H4 (cell line): ENCODE measurements at regions not wholly inside any gene's neighbourhood (a gene's known extent, or its start where the extent isn't known, plus 50 kb on each side); places are given as distances from the start of the nearest gene placed in this dataset.
"Not testable (repeated sequence)": the region's sequence is repeated elsewhere in the genome, so short reads cannot be mapped to it uniquely, and the experiment has no call there.

Source experiments
- DNase-seq: peaks from one replicate; pipeline ENCODE4 v3.0.0-alpha.2; 2015; ENCODE audit warnings: low spot score

DNA sequence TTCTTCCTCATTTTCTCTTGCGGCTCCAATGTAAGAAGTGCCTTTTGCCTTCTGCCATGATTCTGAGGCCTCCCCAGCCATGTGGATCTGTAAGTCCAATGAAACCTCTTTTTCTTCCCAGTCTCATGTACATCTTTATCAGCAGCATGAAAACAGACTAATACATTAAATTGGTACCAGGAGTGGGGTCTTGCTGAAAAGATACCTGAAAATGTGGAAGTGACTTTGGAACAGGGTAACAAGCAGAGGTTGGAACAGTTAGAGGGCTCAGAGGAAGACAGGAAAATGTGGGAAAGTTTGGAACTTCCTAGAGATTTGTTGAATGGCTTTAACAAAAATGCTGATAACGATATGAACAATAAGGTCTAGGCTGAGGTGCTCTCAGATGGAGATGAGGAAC lies 316.7 kb upstream of the HS3ST5 start:
- no peak for DNase-seq

DNA sequence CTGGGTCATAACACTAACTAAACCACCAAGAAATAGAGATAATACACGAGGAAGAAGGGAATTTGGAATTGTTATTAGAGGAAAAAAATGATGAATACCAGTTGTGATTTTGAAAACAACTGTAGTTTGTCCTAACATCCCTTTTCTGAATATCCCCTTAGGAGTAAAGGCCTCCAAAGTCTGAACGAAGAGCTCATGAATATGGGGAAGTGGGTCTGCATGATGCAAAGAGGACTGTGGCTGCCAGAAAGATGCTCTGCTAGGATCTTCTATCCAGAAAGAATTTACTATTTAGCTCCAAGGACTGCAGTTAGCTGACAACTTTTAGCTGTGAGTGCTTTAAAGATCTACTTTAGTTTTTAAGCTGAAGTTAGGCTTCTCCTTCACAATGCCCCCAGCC lies 308.8 kb upstream of the HS3ST5 start:
- DNase-seq, result no peak

DNA sequence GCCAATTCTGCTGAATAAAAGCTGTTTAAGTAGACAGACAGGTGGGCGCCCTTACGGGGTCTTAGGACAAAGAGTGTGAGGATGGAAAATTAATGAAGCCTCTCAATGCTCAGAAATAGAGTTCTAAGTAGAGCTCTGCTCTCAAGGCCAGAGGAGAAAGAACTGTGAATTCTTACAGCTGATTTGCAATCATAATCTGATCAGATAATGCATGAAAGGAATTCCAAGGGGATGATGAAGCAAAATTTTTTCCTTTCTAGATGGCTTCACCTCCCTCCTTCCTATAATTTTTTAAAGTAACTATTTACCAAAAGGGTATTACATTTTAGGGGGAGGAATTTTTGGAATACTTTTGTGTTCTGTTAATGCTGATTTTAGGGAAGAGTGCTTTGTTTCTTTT lies 308.1 kb upstream of the HS3ST5 start:
- DNase-seq, result no peak

DNA sequence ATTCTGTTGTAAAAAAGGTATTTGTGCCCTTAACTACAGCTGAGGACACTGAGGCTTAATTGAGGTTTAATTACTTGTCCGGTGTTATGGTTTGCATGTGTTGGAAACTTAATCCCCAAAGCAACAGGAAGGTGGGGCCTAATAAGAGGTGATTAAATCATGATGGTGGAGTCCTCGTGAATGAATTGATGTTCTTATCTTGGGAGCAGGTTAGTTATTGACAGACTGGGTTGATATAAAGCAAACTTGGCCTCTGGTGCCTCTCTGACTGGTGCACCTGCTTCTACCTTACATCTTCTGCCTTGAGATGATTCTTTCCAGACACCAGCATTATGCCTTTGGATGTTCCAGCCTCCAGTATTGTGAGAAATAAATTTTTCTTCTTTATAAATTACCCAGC lies 306.5 kb upstream of the HS3ST5 start:
- no peak for DNase-seq

DNA sequence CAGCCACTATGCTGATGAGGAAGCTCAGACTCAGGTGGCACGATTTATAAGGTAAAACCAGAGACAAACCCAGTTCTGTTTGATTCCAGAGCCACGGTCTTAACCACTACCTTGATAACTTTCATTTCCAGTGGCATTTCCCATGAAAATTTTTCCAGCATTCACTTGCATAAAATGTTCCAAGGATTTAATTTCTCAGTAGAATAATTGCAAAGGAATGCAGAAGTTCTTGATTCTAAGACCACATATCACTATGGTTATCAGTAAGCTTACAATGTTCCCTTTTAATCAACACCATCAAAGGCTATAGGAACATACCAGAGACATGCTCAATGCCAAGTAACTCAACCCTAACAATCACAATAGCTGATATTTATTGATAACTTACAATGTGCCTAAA lies 306.0 kb upstream of the HS3ST5 start:
- no peak for DNase-seq

DNA sequence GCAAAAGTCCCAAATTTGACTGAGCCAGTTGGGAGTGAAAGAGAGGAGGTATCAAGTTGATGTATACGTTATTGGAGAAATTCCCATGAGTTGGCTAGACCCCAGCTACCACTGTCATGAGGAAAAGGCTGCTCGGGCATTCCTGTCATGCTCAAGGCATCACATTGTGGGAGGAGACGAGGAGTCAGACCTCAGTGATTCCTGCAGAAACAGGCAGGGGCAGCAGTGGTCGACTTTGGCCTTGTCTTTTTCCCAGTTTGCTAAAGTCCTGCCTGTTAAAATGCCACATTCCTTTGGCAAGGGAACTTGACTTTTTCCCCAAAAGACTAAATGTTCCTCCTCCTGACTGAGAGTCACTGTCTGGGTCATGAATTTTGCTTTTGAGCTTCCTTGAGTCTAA lies 295.5 kb upstream of the HS3ST5 start:
- DNase-seq, result peak; percentile 4

DNA sequence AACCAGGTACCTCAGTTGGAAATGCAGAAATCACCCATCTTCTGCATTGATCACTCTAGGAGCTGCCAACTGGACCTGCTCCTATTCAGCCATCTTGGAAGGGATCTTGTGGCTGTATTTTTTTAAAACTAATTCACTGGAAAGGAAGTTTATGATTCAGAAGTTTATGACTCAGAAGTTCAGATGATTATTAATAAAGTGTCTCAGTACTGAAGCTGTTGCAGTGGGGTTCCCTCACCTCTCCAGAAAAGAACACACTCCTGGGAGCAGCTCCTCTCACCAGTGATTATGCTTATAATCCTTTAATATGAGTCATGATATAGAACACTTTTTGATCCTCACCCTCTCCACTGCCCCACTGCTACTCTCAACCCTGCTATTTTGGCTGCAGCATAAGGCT lies 291.2 kb upstream of the HS3ST5 start:
- no peak for DNase-seq

DNA sequence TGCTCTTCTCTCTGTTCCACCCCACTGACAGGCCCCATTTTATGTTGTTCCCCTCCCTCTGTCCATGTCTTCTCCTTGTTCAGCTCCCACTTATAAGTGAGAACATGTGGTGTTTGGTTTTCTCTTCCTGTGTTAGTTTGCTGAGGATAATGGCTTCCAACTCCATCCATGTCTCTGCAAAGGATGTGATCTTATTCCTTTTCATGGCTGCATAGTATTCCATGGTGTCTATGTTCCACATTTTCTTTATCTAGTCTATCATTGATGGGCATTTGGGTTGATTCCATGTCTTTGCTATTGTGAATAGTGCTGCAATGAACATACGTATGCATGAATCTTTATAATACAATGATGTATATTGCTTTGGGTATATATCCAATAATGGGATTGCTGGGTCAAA lies 283.4 kb upstream of the HS3ST5 start:
- DNase-seq, result not testable (repeated sequence)

DNA sequence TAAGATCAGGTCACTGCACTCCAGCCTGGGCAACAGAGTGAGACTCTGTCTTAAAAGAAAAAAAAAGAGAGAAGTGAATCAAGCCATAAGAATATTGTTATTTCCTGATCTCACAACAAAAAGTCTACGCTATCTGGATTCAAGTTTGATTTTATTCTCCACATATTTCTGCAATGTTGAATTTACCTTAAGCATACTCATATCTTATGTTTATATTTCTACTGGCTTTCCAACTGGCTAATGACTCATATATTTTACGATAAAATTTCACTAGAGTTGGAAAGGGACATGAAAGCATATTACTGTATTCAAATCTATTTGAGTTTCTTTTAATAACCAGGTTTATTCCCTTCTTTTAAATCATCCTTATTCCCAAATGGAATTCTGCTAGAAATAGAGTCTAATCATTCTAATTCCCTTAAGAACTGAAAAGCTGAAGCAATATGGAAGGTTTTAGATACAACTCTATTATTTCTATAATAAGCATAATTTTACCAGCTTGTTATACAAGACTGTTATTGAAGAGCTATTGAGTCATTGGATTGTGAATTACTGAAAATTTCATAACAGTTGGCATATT lies 276.9 kb upstream of the HS3ST5 start:
- DNase-seq, result no peak

DNA sequence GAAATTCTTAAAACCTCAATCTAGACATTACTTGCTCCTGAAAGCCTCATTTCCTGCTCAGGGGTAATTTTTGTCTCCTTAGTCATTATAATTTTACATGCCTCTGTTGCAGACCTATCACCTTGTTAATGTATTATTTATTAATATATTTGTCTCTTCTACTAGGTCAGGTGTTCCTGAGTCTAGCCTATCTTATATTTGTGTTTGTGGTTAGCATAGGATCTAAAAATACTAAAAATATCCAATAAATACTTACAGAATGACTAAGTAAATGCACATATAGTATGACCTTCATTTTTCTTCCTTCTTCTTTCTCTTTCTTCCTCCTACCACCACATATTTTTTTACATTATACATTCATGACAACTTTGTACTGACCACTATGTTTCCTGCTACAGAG lies 268.9 kb upstream of the HS3ST5 start:
- DNase-seq, result no peak

DNA sequence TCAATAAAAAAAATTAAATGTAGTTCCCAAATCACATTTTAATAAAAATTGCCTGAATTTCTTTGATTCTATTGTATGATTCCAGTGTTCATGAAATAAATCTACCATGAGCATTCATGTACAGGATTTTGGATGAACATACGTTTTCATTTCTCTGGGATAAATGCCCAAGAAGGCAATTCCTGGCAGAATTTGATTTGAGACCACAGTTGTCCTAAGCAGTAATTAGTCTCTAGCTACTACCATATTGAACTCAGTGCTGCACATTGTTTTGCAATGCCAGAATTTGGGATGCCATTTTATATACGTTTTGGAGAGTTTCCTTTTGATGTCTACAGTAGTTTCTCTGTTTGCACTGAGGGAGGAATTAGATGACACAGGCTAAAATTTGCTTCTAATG lies 265.3 kb upstream of the HS3ST5 start:
- no peak for DNase-seq

DNA sequence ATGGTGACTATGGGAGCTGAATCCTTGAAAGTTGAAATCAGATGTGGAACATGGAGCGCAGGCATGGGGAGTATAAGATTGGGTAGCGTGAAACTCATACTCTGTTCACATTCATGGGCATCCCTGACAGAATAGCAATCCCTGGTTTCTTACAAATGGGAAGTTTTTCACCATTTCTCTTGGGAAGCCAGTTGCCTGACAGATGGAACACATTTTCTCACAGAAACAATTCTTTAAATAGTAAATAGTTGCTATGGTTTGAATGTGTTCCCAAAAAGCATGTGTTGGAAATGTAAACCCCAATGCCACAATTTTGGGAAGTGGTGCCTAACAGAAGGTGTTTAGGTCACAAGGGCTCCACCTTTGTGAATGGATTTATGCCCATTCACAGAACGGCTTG lies 262.8 kb upstream of the HS3ST5 start:
- DNase-seq, result no peak

DNA sequence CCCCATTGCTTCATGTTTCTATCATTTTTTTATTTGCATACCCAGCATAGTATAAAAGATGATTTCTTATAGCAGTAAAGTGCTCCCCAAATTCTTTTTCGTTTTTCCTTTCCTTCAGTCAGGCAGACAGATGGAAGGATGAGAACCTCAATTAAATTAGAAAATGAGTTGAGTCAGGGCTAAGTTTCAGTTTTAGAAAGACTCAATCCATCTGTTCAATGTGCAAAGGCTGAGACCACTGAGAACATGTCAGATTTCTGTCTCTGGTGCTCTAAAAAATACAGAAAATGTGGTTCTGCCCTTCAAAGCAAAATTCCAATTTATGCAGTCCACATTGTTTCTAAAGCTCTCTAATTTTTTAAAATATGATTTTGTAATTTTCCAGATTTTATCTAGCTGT lies 257.6 kb upstream of the HS3ST5 start:
- no peak for DNase-seq

DNA sequence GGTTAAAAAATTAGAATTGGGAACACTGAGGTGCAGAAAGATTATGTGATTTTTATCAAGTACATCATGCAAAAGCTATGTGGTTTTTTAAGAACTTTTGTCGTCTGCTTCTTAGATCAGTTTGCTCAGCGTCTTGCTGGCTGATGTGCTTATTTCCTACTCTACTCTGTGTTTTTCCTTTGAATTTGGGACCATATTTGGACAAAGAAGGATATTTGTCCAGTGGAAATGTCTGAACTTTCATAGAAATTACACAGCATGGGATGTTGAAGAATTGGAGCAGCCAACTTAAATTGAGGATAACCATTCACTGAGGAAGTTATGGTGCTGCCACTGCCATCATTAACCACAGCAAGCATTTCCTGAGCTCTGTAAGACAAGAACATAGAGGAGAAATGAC lies 252.8 kb upstream of the HS3ST5 start:
- DNase-seq, result no peak

DNA sequence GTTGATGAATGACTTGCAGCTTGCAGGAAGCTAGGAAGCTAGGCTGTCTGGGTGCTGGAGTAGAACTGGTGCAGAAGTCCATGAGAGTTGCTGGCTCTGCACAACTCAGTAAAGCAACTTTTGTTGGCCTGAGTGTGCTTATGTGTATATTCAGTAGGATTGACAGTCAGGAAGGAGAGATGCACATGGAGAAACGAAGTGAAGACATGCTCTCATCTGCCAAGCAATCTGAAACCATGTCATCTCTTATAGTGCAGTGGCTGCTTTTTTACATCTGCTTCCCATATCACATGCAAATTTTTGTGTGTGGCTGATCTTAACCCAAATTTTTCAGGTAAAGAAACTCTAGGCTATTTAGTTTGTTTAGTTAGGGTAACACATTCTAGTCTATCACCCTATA lies 252.4 kb upstream of the HS3ST5 start:
- DNase-seq, result no peak

DNA sequence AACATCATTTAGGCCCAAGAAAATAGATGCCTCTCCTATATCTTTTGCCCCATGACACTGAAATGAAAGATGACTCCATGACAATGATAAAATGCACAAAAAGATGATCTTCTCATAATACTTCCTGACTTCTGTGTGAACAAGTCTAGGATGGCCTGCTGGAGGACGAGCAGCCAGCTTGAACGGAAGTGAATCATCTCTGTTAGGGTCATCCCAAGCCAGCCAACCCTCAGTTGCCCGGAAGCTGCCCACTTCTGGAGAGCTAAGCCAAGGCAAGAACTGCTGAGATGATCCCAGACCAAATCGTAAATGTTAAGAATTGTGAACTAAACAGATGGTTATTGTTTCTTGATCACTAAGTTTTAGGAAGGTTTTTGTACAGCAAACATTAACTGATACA lies 249.7 kb upstream of the HS3ST5 start:
- DNase-seq, result no peak

DNA sequence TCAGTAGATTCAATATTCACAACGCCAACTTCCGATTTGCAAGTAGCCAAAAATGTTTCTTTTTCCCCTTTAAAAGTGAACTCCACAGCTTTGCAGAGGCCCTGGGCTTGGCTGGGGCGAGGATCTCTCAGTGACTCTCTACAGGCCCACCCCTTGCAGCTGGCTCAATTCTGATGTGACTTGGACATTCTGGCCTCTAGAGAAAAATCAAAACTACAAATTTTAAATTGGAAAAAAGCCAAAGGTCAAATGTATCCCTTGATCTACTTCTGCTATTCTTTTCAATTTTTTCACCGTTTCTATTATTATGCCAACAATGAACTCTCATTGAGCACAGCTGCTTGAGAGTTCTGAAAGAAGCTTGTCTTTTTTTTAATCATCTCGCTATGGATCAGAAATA lies 245.9 kb upstream of the HS3ST5 start:
- DNase-seq, result no peak

DNA sequence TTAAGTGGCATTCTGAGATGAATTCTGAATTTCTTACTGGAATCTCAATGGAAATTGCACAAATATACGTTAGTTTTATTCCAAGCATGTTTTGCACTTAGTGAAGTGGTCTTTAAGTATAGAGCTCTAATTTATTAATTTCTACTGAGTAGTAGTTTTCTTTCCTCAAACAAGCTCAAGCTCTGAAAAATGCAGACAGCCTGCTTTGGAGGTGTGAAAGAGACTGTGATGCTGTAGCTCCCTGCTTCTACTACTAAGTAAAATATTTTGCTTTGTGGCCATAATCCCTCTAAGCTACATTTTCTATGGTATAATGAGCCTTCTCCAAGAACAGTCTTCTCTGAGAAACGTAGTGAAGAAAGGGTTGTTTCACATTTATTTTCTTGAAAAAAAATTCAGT lies 243.5 kb upstream of the HS3ST5 start:
- DNase-seq, result no peak

DNA sequence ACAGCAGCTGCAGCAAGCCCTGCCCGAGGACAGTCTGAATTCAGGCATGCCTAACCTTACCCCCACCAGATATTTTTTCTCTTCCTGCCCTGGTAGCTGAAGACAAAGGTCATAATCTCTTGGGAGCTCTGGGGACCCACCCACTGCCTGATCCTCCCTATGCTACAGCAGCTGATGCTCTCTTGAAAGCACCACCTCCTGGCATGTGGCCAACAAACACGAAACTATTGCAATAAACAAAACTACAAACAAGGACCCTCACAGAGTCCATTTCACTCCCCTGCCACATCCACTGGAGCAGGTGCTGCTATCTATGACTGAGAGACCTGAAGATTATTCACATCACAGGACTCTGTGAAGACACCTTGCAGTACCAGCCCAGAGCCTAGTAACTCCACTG lies 238.5 kb upstream of the HS3ST5 start:
- no peak for DNase-seq

DNA sequence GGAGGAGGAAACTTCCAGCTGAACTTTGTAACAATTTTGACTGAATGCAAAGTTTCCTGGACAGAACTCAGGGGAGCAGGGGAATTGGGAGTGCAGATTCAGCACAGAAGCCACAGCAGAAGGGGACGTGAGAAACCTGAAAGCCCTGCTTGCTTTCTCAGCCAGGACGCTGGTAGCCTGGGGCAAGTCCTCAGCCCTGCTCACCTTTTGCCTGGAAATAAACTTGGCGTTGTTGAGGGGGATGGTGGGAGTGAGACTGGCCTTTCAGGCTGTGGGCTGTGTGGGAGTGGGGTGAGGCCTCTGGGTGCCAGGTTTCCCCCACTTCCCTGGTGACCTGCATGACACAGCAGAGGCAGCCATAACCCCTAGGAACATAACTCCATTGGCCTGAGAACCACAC lies 238.1 kb upstream of the HS3ST5 start:
- no peak for DNase-seq

DNA sequence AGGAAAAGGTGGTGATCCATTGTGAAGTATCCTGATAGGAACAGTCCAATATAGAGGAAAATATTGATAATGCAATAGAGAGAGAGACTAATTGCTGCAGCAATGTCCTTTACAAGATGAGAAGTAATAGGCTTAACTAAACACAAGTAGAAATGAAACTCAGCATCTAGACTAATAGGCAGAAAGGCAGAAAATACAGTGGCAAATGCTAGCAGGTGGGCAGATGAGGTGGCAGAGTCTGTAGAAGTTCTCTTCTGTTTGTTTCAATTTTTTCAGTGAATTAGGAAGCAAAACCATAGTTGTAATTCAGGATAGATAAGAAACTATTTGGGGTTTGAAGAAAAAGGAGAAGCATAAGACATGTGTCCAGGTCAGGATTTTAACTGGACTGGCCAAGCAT lies 236.7 kb upstream of the HS3ST5 start:
- no peak for DNase-seq

DNA sequence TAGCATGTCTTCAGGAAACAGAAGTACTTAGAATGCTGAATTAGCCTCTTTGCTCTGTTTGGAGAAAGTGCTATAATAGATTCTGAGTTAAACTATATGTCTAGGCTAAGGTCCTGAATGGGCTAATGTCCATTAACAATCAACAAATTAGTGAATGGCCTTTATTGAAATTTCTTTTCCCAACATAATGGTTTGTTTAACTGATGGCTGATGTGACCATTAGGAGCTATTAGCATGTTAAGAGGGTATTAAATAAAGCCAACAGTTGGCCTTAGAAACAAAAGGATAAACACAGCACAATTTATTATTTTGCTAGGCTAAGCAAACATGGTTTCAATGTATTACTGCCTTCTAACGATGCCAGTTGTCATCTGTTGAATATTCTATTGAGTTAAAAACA lies 234.3 kb upstream of the HS3ST5 start:
- DNase-seq, result no peak

DNA sequence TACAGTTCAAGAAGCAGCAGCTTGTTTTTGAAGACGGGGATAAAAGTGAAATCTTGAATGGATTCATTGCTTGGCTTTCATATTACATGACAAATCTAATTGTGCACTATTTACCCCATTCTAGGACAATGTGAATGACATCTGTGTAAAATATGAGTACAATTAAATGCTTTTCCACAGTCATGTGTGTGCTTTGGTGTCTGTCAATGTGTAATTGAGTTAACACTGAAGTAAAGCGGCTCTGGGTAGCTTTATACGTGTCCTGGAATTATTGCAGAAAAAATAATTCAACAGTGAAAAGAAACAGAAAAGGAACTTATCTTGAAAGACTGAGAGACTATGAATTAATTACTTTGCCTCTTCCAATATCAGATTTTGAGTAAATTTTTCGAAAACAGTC lies 233.5 kb upstream of the HS3ST5 start:
- no peak for DNase-seq

DNA sequence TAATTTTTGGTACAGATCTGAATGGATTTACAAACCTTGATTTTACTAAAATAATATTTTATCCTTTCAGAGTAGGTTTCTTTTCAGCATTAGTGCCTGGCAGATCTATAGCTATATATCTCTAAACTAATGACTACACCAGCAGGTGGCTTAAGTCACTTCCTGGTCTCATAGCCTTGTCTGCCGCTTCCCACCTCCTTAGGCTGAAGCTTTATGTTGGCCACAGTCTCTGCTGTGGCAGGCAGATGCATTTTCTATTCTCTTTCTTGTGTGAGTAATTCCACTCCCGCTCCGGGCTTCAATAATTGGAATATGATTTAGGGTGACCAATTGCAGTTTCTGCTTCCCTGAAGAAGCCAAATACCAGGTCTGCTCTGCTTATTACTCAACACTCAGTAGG lies 226.8 kb upstream of the HS3ST5 start:
- DNase-seq, result no peak
